HUES48 (cell line): ENCODE measurements at regions not wholly inside any gene's neighbourhood (a gene's known extent, or its start where the extent isn't known, plus 50 kb on each side); places are given as distances from the start of the nearest gene placed in this dataset.
"Not testable (repeated sequence)": the region's sequence is repeated elsewhere in the genome, so short reads cannot be mapped to it uniquely, and the experiment has no call there.

Experiments
- H3K27ac ChIP-seq: one replicate; pipeline ENCODE4 v1.7.0; 2013; ENCODE audit warnings: low read depth, low read length, inconsistent platforms
- H3K27me3 ChIP-seq: 2 replicates; pipeline ENCODE4 v1.6.1; 2013; ENCODE audit warnings: mild to moderate bottlenecking, low read length; ENCODE audit not compliant: control insufficient read depth, insufficient read depth
- H3K36me3 ChIP-seq: 2 replicates; pipeline ENCODE4 v1.6.1; 2013; ENCODE audit warnings: low read length; ENCODE audit not compliant: control insufficient read depth, insufficient read depth
- H3K4me1 ChIP-seq: 2 replicates; pipeline ENCODE4 v1.6.1; 2013; ENCODE audit warnings: mild to moderate bottlenecking, low read length; ENCODE audit not compliant: control insufficient read depth, insufficient read depth
- H3K4me3 ChIP-seq: 2 replicates; pipeline ENCODE4 v1.5.1; 2013; ENCODE audit warnings: mild to moderate bottlenecking, low read depth, low read length
- H3K9ac ChIP-seq: 2 replicates; pipeline ENCODE4 v1.6.1; 2013; ENCODE audit warnings: mild to moderate bottlenecking, low read depth, low read length, moderate library complexity
- H3K9me3 ChIP-seq: 2 replicates; pipeline ENCODE4 v1.6.1; 2013; ENCODE audit warnings: low read length; ENCODE audit not compliant: control insufficient read depth, insufficient read depth

DNA sequence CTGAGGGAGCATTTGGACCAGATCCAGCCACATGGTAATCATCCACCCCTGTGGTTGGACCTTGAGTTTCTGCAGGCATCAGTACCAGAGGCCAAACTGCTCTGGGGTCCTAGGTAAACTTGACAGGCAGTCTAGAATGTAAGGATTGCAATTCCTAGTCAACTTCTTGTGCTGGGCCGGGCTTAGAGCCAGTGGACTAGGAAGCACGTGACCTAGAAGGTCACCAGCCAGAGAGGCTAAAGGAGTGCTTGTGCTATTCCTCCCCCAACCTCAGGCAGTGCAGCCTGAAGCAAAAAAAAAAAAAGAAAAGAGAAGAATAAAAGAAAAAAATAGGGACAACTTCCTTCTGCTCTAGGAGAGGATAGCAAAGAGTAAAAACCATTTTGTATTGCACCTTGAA, 406.2 kb upstream of the FTMT start:
- Histone ChIP-seq H3K9ac (no peak overlapping the region), H3K36me3 (no peaks in the 10 kb centered on the region), H3K27me3 (no peaks in the 10 kb centered on the region), H3K9me3 (no peaks in the 10 kb centered on the region), H3K27ac (no peak overlapping the region), H3K4me1 (no peaks in the 10 kb centered on the region), H3K4me3 (no peak overlapping the region)

DNA sequence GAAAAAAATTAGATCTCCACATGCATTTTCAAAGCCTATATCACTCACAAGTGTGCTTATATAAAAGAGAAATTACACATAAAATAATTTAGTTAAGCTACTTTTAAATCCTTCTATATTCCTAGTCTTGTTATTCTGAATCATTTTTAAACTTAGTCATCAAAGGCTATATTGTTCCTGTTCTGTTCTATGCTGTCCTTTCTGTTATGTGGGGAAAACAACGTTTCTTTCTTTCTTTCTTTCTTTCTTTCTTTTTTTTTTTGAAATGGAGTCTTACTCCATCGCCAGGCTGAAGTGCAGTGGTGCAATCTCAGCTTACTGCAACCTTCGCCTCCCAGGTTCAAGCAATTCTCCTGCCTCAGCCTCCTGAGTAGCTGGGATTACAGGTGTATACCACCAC, 389.2 kb upstream of the FTMT start:
- Histone ChIP-seq H3K27me3 (no peaks in the 10 kb centered on the region), H3K4me3 (no peak overlapping the region), H3K4me1 (no peaks in the 10 kb centered on the region), H3K36me3 (no peaks in the 10 kb centered on the region), H3K27ac (no peak overlapping the region), H3K9me3 (no peaks in the 10 kb centered on the region), H3K9ac (no peak overlapping the region)

DNA sequence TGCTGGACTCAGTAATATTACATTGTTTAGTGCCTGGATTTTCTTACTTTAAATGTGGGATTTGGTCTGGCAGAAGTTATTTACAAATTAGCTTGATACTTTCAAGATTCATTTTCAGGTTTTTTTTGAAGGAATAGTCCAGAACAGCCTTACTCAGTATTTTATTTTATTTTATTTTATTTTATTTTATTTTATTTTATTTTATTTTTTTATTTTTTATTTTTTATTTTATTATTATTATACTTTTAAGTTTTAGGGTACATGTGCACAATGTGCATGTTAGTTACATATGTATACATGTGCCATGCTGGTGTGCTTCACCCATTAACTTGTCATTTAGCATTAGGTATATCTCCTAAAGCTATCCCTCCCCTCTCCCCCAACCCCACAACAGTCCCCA, 380.5 kb upstream of the FTMT start:
- not testable (repeated sequence) for H3K4me3 ChIP-seq, H3K9me3 ChIP-seq, H3K27me3 ChIP-seq, H3K4me1 ChIP-seq, H3K9ac ChIP-seq, H3K36me3 ChIP-seq, H3K27ac ChIP-seq

DNA sequence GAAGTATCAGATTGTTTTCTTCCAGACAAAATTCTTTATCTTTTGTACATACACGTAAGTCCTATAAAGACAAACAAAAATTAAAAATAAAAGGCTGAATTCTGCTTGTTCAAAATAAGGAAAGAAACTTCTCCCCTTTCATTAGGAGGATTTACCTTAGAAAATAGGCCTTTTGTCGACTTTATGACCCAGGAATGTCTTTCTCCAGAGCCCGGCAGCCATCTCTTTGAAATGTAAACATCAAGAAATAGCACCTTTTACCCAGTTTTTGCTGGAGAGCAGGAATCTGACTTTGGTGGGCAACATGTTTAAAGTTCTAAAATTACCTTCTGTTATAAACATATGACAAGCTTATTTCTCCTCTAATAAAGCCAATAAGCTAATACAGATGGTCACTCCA, 373.0 kb upstream of the FTMT start:
- H3K9ac ChIP-seq, result 0 out of 2 replicates have a peak overlapping the region, but pooled peaks have one; percentile 6
- H3K27me3 ChIP-seq, result no peaks in the 10 kb centered on the region
- H3K9me3 ChIP-seq, result no peaks in the 10 kb centered on the region
- H3K27ac ChIP-seq, result peak overlapping the region; percentile 53
- H3K4me3 ChIP-seq, result peak overlapping the region; percentile 46; the same call in 1 of the 2 replicates
- H3K4me1 ChIP-seq, result peaks cover 28% of the 10 kb centered on the region
- H3K36me3 ChIP-seq, result no peaks in the 10 kb centered on the region

DNA sequence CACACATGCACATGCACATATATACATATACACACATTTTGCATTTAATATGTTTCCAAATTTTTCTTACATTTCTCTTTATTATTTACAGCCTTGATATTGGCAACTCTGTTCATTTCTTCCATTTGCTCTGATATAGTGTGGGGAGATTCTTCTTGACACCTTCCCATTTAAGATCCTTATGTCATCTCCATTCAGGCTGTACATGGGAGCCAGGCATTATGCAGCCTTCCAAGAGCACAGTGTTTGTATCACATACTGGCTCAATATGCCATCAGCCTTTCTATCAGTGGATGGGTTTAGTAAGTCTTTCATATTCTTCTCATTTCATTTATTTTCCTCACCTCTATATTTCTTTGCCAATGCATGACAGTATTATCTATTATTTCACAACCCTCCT, 372.3 kb upstream of the FTMT start:
- peaks cover 28% of the 10 kb centered on the region for H3K4me1 ChIP-seq
- no peaks in the 10 kb centered on the region for H3K9me3 ChIP-seq
- H3K36me3 ChIP-seq, result no peaks in the 10 kb centered on the region
- H3K4me3 ChIP-seq, result no peak overlapping the region
- H3K27ac ChIP-seq, result no peak overlapping the region
- H3K9ac ChIP-seq, result no peak overlapping the region
- no peaks in the 10 kb centered on the region for H3K27me3 ChIP-seq

DNA sequence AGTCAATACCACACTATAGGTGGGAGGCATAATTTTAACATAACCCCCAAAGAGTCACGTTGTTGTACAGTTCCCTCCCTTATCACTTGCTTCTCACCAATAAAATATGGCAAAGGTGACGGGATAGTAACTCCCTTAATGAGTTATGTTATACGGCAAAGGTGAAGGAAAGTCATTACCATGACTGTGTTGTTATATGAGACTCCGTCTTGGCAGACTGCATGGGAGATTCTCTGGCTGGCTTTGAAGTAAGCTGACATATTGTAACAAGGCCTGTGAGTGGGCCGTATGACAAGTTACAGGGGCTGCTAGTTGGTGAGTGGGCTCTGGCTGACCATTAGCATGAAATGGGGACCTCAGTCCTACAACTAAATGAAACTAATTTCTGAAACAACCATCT, 366.4 kb upstream of the FTMT start:
- no peak overlapping the region for H3K4me3 ChIP-seq
- no peaks in the 10 kb centered on the region for H3K27me3 ChIP-seq
- no peaks in the 10 kb centered on the region for H3K9me3 ChIP-seq
- H3K27ac ChIP-seq, result no peak overlapping the region
- H3K9ac ChIP-seq, result no peak overlapping the region
- no peaks in the 10 kb centered on the region for H3K36me3 ChIP-seq
- H3K4me1 ChIP-seq, result no peaks in the 10 kb centered on the region

DNA sequence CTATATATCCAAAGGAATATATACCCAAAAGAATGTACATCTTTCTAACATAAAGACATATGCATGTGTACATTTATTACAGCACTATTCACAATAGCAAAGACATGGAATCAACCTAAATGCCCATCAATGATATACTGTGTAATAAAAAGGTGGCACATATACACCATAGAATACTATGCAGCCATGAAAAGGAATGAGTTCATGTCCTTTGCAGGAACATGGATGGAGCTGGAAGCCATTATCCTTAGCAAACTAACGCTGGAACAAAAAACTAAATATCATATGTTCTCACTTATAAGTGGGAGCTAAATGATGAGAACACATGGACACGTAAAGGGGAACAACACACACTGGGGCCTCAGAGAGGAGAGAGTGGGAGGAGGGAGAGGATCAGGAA, 365.7 kb upstream of the FTMT start:
- H3K4me1 ChIP-seq, H3K9me3 ChIP-seq, H3K27ac ChIP-seq, H3K9ac ChIP-seq, H3K4me3 ChIP-seq, H3K27me3 ChIP-seq, H3K36me3 ChIP-seq: not testable (repeated sequence)

DNA sequence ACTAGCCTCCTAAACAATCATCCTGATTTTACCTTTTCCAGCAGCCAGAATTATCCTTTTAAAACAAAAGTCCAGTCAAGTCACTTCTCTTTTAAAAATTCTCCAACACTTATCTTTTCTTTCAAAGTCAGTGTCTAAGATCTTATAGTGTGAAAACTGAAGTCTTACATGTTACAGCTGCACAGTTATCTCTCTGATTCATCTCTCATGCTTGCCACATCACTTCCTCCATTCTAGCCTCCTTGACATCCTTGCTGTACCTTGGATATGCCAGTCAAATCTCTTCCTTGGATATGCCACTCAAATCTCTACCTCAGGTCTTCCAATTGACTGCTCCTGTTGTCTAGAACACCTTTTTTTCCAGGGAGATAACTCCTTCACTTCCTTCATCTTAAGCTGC, 361.7 kb upstream of the FTMT start:
- Histone ChIP-seq H3K27me3 (no peaks in the 10 kb centered on the region), H3K4me1 (no peaks in the 10 kb centered on the region), H3K36me3 (no peaks in the 10 kb centered on the region), H3K9ac (no peak overlapping the region), H3K4me3 (no peak overlapping the region), H3K9me3 (no peaks in the 10 kb centered on the region), H3K27ac (no peak overlapping the region)

DNA sequence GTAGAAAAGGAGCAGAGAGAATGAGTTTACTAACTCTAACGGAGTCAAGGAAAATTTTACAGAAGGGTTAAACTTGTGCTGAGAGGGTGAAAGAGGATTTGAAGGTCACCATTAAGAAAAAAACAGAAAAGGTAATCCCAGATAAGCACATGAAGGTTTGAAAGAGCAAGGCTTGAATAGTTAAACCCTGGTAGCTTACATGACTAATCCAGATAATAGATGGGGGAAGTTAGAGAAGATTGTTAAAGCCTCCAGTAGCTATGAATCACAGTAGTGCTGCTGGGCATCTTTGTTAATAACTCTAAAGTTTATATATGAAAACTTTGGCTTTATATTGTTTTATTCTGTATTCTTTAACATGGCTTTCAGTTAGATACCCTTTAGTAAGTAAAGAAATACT, 354.5 kb upstream of the FTMT start:
- no peak overlapping the region for H3K27ac ChIP-seq
- H3K4me1 ChIP-seq, result peaks cover 11% of the 10 kb centered on the region
- H3K9me3 ChIP-seq, result no peaks in the 10 kb centered on the region
- H3K9ac ChIP-seq, result no peak overlapping the region
- H3K4me3 ChIP-seq, result no peak overlapping the region
- H3K27me3 ChIP-seq, result no peaks in the 10 kb centered on the region
- H3K36me3 ChIP-seq, result no peaks in the 10 kb centered on the region

DNA sequence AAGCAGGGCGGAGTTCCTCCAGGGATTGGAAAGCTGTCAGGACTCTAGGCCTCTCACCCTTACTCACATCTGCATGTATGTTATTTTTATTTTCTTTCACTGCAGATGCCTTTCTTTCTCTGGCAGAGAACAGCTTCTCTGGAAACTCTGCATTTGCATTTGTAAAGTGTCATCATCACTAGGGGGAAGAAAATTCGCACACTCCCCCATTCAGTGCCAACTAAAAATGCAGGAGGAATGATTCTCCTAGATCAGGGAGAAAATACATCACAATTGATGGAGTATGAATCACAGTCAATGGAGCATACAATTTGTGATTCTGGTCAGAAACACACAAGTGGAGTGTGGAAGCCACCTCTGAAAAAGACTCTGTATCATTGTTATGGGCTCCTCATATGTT, 351.4 kb upstream of the FTMT start:
- no peaks in the 10 kb centered on the region for H3K36me3 ChIP-seq
- H3K9ac ChIP-seq, result no peak overlapping the region
- H3K9me3 ChIP-seq, result no peaks in the 10 kb centered on the region
- H3K27me3 ChIP-seq, result no peaks in the 10 kb centered on the region
- H3K4me3 ChIP-seq, result peak overlapping the region; percentile 3; the same call in 1 of the 2 replicates
- peak overlapping the region; percentile 60 for H3K27ac ChIP-seq
- peaks cover 22% of the 10 kb centered on the region for H3K4me1 ChIP-seq

DNA sequence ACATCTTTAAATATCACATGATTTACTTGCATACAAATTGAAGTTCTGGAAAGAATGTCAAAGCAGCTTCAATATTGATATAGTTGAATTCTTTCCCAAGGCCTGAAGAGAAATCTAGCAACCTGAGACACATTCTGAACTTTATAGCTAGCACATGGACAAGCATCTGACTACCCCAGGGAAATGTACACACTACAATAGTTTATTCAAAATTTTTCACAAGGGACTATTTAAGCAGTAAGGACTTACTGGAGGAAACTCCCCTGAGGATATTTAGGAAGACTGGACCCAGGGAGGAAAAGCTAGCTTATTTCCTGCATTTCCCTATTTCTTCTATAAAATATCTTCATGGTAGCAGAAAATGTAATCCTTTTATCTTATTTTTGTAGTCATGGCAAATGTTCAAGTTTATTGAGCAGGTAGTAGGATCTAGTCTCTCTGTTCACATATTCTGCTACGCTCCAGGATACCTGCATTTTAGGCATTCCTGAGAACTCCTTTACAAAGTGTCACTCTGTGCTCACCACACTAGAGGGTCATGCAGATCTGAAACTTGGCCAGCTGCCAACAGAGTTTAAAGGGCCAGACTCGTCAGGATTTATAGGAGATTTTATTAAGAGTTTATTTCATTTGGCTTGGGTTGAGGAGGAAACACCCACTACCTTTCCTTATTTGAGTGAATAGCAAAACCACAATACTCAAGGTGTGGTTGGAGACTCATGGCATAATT, 348.4 kb upstream of the FTMT start:
- Histone ChIP-seq H3K27me3 (no peaks in the 10 kb centered on the region), H3K4me3 (no peak overlapping the region), H3K9ac (no peak overlapping the region), H3K36me3 (no peaks in the 10 kb centered on the region), H3K27ac (peak overlapping the region; percentile 26), H3K4me1 (peaks cover 22% of the 10 kb centered on the region), H3K9me3 (no peaks in the 10 kb centered on the region)
